Superior temporal gyrus (tissue), 1 donor: ENCODE measurements at regions not wholly inside any gene's neighbourhood (a gene's known extent, or its start where the extent isn't known, plus 50 kb on each side); places are given as distances from the start of the nearest gene placed in this dataset.
A peak's percentile ranks its signal among the peaks of the same experiment; 100 is the strongest.

Experiments used
- DNase-seq: peaks from one replicate; pipeline ENCODE4 v3.0.0-alpha.2; 2016; ENCODE audit errors: extremely low spot score

DNA sequence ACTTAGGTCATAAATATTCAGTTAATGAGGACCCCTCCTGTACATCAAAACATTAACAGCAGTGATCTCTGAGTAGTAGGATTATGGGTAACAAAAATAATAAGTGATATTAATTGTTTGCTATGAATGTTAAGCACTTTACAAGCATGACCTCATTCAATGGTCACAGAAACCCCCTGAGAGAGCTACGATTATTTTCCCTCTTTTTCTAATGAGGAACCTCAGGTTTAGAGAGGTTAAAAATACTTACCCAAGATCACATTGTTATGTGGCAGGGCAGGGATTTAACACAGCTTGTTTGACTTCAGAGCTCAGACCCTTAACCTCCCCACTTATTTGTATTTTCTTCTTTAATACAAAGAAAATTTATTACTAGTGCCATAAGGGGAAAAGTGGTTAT is 228.2 kb downstream of the TBL1XR1 start:
- no peak for DNase-seq

GRCh38 chr3:176968631-176969030 is 228.7 kb downstream of the TBL1XR1 start:
- DNase-seq = no peak

DNA sequence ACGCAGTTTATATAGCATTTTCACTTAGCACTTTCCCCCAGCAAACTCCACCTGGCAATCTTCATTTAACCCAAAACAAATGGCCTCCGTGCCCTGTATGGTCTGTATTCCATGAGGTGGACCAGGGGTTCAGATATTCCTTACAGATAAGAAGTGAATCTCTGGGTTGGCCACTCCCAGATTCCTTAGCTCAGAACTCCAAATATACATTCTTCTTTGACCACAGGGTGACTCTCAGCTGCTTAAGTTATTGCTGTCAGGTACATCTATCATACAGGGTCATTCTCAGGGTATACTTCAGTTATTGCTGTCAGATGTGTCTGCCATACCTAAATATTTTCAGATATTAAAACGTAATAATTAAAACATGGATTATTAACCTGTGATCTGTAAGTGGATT is 229.8 kb downstream of the TBL1XR1 start:
- DNase-seq = no peak

- no peak for DNase-seq
Measured at GRCh38 chr3:176964661-176965060, 232.6 kb downstream of the TBL1XR1 start.

DNA sequence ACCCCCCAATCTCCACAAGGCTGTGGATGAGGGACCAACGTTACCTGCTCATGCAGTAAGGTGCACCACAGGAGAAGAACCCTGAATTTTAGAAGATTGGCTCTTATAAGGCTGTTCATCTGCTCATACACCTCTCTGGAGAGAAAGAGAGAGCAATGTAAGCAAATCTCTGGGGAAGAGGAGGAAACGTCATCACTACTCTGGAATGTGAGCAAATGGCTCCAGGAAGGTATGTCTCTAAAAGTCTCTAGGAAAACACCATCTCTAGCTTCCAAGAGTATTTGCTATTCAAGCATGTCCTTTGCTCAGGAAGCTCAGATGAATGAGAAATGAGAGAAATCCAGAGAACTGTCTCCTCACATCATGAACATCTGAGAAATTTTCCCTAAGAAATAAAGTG is 235.4 kb downstream of the TBL1XR1 start:
- no peak for DNase-seq

- DNase-seq = no peak
Measured at GRCh38 chr3:176959867-176960266, 237.4 kb downstream of the TBL1XR1 start.

- no peak for DNase-seq
Measured at GRCh38 chr3:176958560-176958959, 238.7 kb downstream of the TBL1XR1 start.

DNA sequence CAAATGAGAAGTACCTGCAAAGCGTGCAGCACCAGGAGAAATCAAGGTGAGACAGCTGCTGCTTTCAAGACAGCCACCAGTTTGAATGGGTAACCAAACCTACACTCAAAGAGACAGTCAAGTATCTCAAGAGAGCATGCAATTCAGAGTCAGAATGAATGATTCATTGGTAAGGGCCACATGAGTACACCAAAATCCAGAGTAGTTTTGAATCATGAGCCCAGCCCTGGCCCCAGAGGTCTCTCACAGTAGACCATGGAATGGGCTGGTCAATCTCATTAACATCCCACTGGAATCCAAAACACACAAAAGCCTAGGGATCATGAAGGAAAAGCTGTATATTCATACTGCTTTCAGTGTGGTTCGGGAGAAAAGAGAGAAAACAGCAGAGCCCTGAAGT is 242.8 kb downstream of the TBL1XR1 start:
- no peak for DNase-seq

GRCh38 chr3:176953106-176954060 is 243.9 kb downstream of the TBL1XR1 start:
- no peak for DNase-seq

DNA sequence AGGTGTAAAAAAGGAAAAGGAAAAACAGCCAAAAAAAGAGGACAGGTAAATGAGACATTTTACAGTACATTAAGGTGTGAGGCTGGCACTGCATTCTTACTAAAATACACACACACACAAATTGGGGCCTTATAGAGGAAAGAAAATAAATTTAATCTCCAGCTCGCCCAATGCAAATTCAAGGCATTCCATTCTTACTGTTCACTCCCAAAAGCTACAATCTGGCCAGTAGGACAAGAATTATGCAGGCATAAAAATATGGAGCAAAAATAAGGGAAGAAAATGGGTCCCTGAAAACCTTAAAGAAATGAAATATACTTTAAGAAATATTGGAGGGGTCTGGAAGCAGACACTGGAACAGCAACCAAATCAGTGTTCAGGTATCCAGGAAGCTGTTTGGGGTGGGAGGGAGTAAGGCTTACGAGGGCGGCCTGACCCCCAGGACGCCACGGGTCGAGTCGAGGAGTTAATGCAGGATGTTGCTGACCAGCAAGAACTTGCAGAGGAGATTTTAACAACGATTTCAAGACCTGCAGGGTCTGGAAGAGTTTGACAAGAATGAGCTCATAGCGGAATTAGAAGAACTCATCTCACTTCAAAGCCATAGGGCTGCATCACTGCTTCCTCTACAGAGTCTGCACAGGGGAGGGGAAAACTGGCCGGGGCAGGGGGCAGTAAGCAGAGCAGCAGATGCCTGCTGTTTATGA is 245.5 kb downstream of the TBL1XR1 start:
- no peak for DNase-seq

GRCh38 chr3:176951144-176951543 is 246.1 kb downstream of the TBL1XR1 start:
- no peak for DNase-seq

GRCh38 chr3:176950743-176951142 is 246.5 kb downstream of the TBL1XR1 start:
- DNase-seq = no peak

DNA sequence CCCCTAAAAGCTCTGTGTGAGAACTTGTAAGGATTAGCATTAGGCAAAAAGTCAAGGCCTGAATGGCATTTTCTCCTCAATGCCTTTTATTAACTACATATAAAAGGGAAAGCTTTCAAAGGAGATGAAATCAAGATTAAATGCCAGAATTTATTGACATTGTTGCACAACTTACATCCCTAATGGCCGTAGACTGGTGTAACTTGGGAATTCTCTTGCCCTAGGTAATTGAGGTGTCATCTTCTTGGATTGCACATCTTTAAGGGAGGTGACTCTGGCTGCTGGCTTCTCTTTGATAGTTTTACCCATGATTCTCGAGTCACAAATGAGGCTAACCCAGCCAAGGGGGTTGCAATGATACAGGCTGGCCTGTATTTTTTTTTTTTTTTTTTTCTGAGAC is 249.1 kb downstream of the TBL1XR1 start:
- DNase-seq = no peak

DNA sequence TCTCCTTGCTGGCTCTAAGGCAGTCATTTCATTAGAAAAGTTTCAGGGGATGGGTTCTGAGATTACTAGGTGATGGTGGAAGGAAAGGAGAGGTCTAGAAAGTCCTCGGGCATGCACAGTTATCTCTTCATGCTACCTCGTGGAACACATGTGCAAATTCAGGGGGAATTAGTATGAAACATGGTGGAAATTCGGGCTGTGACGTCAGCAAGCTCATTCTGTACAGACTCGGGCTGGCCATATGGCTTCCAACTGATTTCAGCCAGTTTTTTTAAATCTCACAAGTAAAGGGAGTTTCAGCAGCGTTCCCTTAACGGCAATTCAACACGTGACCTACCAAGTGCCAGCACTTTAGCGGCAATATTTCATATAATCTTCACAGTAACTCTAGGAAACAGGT is 251.1 kb downstream of the TBL1XR1 start:
- no peak for DNase-seq

- DNase-seq = no peak
Measured at GRCh38 chr3:176942305-176942704, 255.0 kb downstream of the TBL1XR1 start.

GRCh38 chr3:176941689-176942088 is 255.6 kb downstream of the TBL1XR1 start:
- DNase-seq = no peak

GRCh38 chr3:176939022-176939817 is 258.1 kb downstream of the TBL1XR1 start:
- peak; percentile 92 for DNase-seq

DNA sequence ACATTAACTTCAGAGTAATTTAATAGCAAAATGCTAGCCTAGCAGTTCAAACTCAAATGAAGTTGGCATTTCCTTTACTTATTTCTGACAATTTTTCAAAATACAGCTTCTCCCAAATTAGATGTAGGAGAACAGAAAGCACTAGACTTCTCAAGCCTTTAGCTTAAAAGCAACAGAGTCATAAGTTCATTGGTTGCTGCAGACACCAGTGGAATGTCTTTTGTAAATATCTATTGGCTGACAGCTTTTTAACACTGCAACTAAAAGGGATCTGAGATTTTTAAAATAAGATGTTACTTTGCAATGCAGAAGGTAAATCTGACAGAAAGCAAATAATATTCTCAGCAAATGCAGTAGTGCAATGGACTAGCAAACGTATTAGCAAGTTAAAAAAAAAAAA is 259.3 kb downstream of the TBL1XR1 start:
- no peak for DNase-seq

- DNase-seq = no peak
Measured at GRCh38 chr3:176937541-176937940, 259.7 kb downstream of the TBL1XR1 start.

- DNase-seq = no peak
Measured at GRCh38 chr3:176935194-176935888, 261.9 kb downstream of the TBL1XR1 start.

GRCh38 chr3:176934698-176935097 is 262.6 kb downstream of the TBL1XR1 start:
- DNase-seq = no peak

GRCh38 chr3:176933704-176934103 is 263.6 kb downstream of the TBL1XR1 start:
- no peak for DNase-seq
